GM21360 (cell line): ENCODE measurements at regions not wholly inside any gene's neighbourhood (a gene's known extent, or its start where the extent isn't known, plus 50 kb on each side); places are given as distances from the start of the nearest gene placed in this dataset.
"Not testable (repeated sequence)": the region's sequence is repeated elsewhere in the genome, so short reads cannot be mapped to it uniquely, and the experiment has no call there.

Experiments
- ATAC-seq: cut with Tn5 transposase; IDR thresholded peaks from one replicate; pipeline ENCODE4 v1.9.1; 2021; ENCODE audit warnings: mild to moderate bottlenecking, moderate library complexity; ENCODE audit not compliant: unreplicated experiment

GRCh38 chr5:109630093-109630492 lies 59.6 kb upstream of the MAN2A1 start:
- no peak for ATAC-seq

GRCh38 chr5:109628591-109628990 lies 61.1 kb upstream of the MAN2A1 start:
- ATAC-seq = no peak

- not testable (repeated sequence) for ATAC-seq
Observed at GRCh38 chr5:109621266-109621665, 68.5 kb upstream of the MAN2A1 start.

GRCh38 chr5:109620651-109621050 lies 69.1 kb upstream of the MAN2A1 start:
- no peak for ATAC-seq

GRCh38 chr5:109619606-109620005 lies 70.1 kb upstream of the MAN2A1 start:
- ATAC-seq = no peak

- no peak for ATAC-seq
Observed at GRCh38 chr5:109619021-109619460, 70.7 kb upstream of the MAN2A1 start.

- no peak for ATAC-seq
Observed at GRCh38 chr5:109614981-109615380, 74.7 kb upstream of the MAN2A1 start.

GRCh38 chr5:109614301-109614700 lies 75.4 kb upstream of the MAN2A1 start:
- ATAC-seq = no peak

GRCh38 chr5:109612278-109612905 lies 77.3 kb upstream of the MAN2A1 start:
- no peak for ATAC-seq

GRCh38 chr5:109611505-109611904 lies 78.2 kb upstream of the MAN2A1 start:
- no peak for ATAC-seq

- ATAC-seq = no peak
Observed at GRCh38 chr5:109611061-109611460, 78.7 kb upstream of the MAN2A1 start.

GRCh38 chr5:109610581-109610980 lies 79.1 kb upstream of the MAN2A1 start:
- no peak for ATAC-seq

- no peak for ATAC-seq
Observed at GRCh38 chr5:109605207-109605730, 84.5 kb upstream of the MAN2A1 start.

- ATAC-seq = no peak
Observed at GRCh38 chr5:109604758-109605157, 85.0 kb upstream of the MAN2A1 start.

- no peak for ATAC-seq
Observed at GRCh38 chr5:109601736-109602135, 88.0 kb upstream of the MAN2A1 start.

- ATAC-seq = no peak
Observed at GRCh38 chr5:109597893-109598292, 91.8 kb upstream of the MAN2A1 start.

- no peak for ATAC-seq
Observed at GRCh38 chr5:109594217-109594616, 95.5 kb upstream of the MAN2A1 start.

GRCh38 chr5:109590799-109591198 lies 98.9 kb upstream of the MAN2A1 start:
- ATAC-seq = no peak

- no peak for ATAC-seq
Observed at GRCh38 chr5:109589986-109590385, 99.7 kb upstream of the MAN2A1 start.

- ATAC-seq = no peak
Observed at GRCh38 chr5:109589239-109589638, 100.5 kb upstream of the MAN2A1 start.

GRCh38 chr5:109588281-109589035 lies 101.3 kb upstream of the MAN2A1 start:
- no peak for ATAC-seq

- ATAC-seq = no peak
Observed at GRCh38 chr5:109584986-109585599, 104.6 kb upstream of the MAN2A1 start.
